LHCN-M2 (cell line): ENCODE measurements at regions not wholly inside any gene's neighbourhood (a gene's known extent, or its start where the extent isn't known, plus 50 kb on each side); places are given as distances from the start of the nearest gene placed in this dataset.
A peak's percentile ranks its signal among the peaks of the same experiment; 100 is the strongest.

ENCODE experiments used
- DNase-seq: peaks from one replicate; pipeline ENCODE4 v3.0.0-alpha.2; 2012; ENCODE audit warnings: low read depth

DNA sequence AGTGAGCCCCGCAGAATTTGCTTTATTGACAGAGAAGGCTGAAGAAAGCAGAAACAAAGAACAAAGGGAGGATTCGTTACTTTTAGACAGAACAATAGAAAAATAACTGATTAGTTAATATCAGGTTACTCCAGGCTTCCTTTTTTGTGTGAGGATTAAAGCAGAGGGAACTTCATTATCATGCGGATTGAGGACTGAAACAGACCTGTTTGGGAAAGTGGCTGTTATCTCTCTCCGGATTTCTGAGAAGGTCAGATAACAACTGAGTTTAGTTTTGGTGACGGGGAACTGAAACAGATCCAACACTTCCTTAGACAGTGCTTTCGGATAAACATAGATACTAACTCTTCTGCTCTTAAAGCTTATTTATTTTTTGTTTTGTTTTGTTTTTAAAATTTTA, 246.4 kb upstream of the ZNF507 start:
- DNase-seq, result no peak

DNA sequence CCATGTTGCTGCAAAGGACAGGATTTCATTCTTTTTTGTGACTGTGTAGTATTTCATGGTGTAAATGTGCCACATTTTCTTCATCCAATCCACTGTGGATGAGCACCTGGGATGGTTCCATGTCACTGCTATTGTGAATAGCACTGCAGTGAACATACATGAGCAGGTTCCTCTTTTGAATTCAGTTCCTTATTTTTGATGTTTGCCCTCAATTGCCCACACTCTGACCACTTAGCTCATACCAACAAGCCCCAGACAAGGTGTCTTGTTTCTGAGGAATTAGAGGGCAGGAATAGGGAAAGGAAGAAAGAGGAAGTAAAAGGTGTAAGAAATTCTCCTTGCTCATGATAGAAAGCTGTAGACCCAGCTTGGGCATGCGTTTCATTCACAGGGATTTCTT, 244.2 kb upstream of the ZNF507 start:
- DNase-seq, result no peak

DNA sequence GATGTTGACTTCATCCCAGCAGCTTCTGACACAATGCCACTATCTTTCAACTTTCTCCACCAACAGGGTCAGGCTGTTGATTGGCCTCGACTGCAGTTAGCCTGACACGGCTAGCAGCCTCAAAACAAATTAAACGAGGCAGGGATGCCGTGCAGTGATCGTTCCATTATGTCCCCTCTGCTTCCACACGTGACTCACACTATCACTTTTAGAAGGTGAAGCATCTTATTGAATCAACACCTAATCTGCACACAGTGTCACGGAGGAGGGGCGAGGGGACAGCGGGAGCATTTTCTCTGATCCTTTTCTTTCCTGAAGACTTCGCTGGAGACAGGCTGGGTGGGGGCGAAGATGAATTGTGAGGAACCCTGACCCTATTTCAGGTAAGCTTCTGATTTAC, 241.9 kb upstream of the ZNF507 start:
- DNase-seq, result no peak

DNA sequence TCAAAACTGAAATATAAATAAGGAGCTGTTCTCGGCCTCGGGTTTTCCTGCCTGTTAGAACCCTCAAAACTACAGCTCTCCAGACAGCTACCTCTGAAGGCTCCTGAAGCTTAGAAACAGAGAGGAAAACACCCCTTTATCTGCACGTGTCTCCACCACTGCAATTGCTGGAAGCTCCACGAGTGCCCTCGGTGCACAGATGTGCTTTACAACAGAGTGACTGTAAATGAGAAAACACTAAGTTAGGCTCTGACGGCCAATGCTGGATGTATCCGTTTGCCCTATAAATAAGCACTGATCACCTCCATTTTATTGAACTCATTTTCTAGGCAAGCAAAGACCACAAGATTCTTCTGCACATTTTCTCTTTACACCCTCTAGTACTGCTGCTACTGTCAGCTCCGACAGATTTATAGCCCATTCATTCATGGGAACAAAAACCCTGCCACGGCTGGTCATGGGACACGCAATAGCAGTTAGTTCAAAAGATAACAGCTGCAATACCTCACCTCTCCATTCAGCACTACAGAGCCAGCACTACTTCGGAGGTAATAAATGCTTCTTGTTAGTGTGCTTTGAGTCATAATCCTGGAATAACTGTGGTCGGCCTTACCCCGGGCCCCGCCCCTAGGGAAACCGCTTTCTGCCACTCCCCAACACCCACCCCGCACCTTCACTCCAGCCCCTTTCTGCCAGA, 241.1 kb upstream of the ZNF507 start:
- peak; percentile 12 for DNase-seq

DNA sequence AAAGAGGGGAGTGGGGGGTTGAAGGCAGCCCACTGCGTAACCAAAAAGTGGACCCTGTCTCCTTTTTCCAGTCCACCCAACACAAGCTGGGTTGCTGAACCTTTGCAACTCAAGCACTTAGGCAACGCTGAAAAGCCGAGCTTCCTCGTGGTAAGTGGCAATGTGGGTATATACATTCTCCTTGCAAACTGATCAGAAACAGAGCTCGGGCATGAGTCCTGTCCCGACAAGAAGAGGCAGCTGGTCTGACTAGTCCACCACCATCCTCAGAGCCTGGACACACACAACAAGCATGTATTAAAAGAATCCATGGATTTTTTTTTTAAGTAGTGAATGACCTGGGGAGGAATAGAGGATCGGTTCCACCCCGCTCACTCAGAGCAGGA, 240.6 kb upstream of the ZNF507 start:
- DNase-seq, result no peak

DNA sequence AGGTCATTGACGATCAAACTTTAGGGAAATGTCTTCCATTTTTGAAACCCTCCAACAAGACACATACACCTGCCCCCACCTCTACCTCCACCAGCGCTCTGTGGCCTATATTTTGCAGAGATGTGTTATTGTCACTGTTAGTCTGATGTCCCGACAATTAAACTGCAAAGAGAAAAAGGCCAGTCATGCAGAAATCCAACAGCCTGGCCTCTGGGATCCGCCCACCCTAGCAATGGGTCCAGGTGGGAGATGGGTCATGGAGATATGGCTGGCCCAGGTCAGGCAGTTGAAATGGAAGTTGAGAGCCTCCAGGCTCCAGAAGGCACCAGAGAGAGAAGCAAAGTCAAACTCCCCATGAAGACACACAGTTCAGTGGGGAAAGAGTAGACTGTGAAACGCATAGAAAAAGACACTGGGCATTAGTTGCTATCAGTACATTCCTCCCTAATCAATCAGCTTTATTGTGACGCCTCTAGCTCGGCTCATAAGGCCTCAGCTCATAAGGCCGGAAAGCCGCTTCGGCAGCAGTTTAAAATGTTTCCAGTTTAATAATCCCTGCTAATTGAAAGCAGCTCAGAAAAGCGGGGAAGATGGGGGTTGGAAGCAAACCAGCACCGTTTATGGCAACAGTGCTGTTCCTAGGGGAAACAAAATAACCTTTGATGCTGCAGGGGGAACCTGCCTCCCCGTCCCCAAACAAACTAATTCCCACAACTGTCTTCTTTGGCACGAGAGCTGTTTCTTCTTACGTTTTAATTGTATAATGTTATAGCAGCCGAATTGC, 239.7 kb upstream of the ZNF507 start:
- DNase-seq, result no peak

DNA sequence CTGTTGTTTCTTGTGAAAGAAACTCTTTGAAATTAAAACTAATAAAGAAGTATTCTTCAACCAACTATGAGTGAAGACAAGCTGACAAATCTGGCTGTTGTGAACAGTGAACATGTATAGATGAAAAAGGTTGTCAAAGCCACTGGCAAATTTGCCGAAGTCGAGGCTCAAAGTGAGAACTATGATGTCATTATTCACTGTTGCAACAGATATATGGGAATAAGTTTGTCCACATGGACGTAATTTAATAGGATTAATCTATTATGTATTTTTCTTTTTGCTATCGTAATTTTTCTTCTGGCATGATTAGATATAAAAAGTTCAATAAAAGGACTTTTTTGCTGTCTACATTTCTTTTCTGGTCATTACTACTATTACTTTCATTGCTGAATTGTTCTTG, 223.2 kb upstream of the ZNF507 start:
- DNase-seq, result no peak

DNA sequence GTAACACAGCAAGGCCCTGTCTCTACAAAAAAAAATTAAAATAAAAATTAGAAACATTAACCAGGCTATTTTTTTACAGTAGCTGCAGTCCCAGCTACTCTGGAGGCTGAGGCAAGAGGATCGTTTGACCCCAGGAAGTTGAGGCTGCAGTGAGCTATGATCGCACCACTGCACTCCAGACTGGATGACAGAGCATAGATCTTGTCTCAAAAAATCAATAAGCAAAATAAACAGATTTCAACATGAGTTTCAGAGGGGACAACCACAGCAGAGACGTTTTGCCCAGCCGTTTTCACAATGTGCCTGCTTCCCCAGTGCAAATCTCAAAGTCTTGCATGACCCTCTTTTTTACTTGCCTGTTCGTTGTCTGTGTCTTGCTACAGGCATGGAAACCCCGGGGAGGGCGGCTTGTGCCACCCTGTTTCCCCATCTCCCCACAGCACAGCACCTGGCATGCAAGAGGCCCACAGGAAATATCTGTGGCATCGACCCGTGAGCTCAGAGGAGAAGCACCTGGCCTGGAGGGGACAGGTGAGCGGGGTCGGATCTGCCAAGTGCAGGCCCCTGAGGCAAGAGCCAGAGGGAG, 222.0 kb upstream of the ZNF507 start:
- no peak for DNase-seq

DNA sequence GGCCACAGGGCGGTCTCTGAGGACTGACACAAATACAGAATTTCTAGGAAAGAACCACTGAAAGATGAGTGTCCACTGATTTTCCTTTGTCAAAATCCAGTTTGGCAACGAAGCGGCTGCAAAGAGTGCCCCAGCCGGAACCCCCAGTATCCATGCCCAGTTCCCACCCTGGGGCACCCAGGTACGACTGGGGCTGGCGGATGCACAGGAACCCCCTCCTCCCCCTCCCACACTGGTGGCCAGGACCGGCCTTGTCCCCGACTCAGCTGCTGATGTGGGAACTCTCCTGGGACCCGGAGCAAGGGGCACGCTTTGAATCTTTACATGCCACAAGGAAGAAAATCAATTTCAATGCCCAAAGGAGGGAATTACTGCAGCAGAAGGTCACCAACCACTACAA, 220.8 kb upstream of the ZNF507 start:
- no peak for DNase-seq

DNA sequence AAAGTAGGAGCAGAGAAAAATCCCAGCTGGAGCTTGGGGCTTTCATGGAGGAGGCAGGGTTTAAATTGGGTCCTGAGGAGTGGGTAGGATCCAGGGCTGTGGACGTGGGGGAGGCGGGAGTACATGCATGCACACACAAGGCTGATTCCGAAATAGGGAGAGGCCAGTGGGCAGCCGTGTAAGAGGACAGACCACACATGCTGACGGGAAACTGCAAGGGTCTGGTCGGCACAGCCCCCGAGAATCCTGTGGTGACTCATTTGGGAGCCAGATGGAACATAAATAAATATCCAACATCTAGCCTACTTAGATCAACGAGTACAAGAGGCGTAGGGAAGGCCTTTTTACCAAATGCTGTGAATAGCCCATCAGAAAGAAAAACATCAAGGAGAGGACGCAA, 216.3 kb upstream of the ZNF507 start:
- DNase-seq, result no peak

DNA sequence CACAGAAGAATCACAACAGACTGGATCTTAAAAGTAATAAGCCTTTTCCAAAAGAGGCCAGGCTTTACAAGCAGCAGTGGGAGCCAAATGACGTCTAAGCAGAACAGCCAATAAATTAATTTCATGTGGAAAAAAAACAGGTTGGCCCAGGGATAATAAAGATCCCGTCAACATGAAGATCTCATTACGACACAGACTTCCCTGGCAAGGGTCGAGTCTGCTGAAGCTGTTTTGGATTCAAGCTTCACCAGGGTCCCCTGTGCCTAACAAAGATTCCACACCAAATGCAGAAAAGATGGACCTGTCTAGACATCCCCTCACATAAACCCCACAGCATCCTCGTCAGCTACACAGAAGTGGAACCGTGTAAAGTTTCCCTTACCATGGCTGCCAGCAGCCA, 215.1 kb upstream of the ZNF507 start:
- DNase-seq, result no peak

DNA sequence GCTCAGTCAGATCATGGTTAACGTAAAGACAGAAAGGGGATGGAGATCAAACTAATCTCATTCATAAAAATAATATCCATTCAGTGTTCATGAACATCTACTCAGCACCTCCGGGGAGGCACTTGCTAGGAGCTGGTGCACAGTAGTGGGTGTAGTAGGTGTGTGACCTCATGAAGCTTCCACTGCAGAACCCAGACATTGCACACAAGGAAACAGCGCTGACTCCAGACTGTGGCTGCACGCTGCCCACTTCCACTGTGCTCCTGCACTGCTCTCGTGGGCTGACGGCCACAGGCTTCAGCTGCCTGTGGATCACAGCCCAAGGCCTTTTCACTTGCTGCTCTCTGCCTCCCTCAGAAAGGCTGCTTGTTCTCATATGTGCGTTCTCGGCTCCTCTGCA, 214.4 kb upstream of the ZNF507 start:
- no peak for DNase-seq

DNA sequence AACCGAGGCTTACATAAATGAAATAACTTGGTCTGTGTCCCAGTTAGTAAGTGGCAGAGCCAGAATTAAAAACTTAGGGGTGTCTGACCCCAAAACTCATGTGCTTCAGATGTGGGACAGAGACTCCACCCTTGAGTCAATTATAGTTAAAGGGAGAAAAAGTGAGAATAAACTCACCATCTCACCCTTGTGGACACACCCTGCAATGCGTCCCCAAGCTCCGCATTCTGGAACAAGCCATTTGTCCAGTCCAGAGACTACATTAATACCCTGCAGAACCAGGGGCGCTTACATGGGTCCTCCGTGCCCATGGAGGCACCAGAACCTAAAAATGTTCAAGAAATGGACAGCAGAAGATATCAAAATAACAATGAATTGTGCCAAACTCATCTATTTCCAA, 207.0 kb upstream of the ZNF507 start:
- no peak for DNase-seq

DNA sequence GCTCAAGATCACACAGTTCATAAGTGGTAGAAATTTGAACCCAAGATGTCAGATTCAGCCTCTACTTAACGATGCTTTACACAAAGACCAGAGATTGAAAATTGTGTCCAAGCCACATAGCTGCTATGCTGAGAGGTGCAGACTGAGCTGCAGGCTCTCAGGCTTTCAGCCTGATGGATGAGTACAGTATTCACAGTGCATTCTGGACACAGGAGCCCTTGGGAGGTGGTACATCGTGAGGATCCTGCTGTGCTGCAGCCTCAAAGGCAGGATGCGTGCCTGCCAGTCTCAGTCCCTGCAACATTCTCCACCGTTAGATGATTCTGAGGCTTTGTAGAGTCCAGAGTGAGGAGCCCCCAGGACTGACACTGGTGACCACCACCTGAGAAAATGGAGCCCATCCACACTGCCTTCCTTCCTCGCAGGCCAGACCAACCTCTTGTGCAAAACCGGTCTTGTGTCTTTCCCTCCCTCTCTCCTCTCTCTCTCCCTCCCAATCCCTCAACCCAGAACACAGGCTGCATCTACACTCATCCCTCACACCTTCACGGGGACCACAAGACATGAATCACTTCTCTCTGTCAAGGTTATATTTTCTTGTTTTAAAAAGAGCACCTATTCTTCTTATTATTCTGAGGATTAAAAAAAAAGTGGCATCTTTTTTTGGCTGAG, 203.4 kb upstream of the ZNF507 start:
- DNase-seq, result no peak

DNA sequence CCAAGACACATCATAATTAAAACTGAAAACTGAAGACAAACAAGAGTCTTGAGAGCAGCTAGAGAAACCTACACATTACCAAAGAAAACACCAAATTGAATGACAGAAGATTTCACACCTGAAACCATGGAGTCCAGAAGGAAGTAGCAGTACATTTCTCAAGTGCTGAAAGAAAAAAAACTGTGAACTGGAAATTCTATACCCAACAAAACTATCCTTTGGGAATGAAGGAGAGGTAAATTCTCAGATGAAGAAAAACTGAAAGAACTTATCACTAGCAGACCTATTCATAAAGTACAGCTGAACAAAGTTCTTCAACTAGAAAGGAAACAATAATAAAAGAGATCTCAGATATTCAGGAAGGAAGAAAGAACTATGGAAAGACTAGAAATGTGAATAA, 198.7 kb upstream of the ZNF507 start:
- no peak for DNase-seq

DNA sequence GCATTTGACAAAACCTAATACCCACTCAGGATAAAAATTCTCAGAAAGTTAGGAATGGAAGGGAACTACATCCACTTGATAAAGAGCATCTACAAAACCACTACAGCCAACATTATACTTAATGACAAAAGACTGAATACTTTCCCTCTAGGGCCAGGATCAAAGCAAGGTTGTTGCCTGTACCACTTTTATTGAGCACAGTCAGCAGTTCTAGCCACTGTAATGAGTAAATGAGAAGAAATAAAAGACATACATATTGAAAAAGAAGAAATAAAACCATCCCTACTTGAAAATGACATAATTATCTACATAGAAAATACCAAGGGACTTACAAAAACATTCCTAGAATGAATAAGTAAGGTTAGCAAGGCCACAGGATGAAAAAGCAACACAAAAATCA, 194.8 kb upstream of the ZNF507 start:
- no peak for DNase-seq

DNA sequence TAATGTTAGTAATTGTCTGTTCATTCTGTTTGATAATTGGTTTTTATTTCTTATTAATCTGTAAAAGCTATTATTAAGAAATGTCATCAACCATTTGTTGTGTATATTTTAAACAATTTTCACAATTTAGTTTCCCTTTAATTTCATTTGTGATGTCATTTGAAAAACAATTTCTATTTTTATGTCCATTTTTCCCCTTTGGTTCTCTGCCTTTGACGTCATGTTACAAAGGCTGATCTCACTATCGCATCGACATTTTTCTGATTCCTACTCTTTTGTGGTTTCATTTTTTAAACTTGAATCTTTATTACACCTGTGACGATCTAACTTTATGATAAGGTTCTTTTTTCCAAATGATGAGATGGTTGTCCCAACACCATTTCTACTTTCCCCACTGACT, 191.0 kb upstream of the ZNF507 start:
- DNase-seq, result no peak

DNA sequence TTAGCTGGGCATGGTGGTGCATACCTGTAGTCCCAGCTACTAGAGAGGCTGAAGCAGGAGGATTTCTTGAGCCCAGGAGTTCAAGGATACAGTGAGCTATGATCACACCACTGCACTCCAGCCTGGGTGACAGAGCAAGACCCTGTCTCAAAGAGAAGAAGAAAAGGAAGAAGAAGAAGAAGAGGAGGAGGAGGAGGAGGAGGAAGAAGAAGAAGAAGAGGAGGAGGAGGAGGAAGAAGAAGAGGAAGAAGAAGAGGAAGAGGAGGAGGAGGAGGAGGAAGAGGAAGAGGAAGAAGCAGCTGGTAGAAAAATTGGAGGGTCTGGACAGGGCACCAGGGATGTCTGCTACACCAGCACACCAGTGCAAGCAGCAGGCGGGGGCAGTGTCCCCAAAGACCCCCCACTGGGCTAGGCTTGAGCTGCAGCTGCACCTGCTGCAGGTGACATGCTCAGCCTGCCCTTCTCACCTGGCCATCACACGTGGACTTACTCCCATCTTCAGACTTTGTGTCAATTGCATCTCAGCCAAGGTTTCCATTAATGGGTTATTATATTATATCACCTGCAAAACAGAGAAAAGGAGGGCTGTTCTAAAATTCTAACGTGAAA, 180.9 kb upstream of the ZNF507 start:
- DNase-seq, result no peak

DNA sequence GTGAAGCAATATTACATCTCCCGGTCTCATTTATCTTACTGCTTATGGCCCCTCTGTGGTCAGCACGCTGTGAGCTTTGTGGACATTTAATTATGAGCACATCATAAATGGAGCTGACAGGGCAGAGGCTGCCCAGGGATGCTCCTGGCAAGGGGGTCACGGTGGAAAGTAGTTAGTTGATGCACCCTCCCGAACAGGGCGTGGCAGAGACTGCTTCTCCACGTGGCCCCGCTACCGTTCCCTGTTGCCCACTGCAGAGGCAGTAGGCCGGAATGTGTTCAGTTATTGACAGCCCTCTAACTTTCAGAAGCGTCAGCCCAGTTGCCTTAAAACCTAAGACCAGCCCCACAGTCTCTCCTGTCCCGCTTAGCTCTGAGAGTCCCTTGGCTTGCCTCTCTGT, 180.3 kb upstream of the ZNF507 start:
- no peak for DNase-seq

DNA sequence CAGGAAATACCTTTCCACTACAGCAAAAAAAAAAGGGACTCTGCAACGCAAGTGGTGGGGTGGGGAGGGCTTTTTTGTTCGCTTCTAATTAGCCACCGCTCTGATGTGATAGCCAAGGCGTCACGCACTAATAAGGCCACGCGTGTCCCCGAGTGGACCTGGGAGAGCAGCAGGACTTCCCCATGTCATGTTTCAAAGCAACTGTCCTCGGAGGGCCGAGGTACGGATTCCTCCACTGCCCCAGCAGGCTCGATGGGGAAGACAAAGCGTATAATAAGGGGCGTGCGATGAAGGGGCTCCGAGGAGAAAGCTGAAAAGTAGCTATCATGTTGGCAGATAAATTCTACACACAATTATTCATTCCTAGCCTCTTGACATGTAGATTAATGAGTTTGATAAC, 179.7 kb upstream of the ZNF507 start:
- no peak for DNase-seq

DNA sequence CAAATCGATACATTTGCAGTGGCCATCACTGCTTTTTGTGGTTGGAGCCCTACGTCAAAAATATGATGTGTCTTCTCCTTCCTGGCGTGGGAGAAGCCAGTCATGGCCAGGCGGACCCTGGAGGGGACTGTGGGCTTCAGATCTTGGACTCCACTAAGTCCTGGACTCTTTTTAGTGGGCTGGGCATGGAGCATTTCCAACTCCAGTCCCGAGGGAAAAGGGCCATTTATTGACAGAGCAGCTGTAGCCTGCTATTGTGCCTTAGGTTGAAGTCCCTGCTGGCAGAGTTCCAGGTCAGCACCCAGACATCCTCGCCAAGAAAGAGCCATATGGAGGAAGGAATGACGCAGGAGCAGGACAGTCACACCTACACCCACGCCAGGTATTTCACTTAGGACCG, 179.2 kb upstream of the ZNF507 start:
- DNase-seq, result no peak

DNA sequence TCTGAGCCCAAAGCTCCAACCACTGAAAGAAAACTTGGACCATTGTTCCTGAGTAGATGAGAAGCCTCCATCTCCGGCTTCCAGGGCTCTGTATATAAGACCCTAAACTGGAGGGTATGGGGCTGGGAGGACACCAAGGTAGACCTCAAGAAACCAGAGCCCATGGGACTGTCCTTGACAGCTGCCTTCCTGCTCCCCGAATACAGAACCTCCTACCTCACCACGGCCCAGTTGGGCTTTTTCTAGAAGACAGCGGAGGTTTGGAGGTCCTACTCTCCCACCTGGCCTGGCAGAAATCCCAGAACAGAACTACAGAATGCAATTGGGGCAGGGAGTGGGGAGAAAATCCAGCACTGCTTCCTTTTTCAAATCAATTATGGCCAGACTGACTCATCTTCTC, 177.3 kb upstream of the ZNF507 start:
- DNase-seq, result no peak
